ENCODE measurements at regions not wholly inside any gene's neighbourhood (a gene's known extent, or its start where the extent isn't known, plus 50 kb on each side); places are given as distances from the start of the nearest gene placed in this dataset.
A peak's percentile ranks its signal among the peaks of the same experiment; 100 is the strongest.

DNA sequence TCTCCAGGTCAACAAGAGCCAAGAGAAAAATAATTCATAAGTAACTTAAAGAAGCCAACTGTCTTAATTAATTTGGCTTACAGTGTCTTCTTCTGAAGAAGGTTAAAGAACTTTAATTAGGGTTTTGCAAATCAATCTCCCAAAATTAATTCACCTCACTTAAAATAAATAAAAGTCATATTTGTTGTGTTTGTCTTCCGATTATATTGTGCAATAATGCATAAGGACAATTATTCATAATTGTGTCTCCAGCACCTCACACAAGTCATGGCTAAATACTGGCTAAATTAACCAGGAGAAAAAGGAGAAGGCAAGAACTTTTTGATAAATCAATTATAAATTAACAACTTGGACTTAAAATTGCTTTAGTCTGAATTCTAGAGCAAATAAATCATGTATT is 899.0 kb upstream of the NR2F2 start:
- Histone ChIP-seq H3K36me3 (replicated peaks in 1 of 2; ENCODE audit: insufficient read depth in 1 of 2, low read depth in 2 of 2) (no peaks in the 10 kb centered on the region), H3K4me3 (no peak overlapping the region), H3K9me3 (no peaks in the 10 kb centered on the region), H3K27me3 (no peaks in the 10 kb centered on the region), H3K4me1 (no peaks in the 10 kb centered on the region), H3K27ac (no peak overlapping the region)
- ATAC-seq (no peak), DNase-seq (no peak)
- intact Hi-C loops (cut with DNase I), result no loop called here
- no peak for TF ChIP-seq POLR2A (IDR thresholded peaks at IDR 0.05)
- no peak for TF ChIP-seq CTCF (IDR thresholded peaks at IDR 0.05)
- WGBS, 2 donors, result 38 to 44% methylated on average over 1 of the region's 1 CpG

GRCh38 chr15:95432878-95433405 is 897.6 kb upstream of the NR2F2 start:
- TF ChIP-seq CTCF (IDR thresholded peaks at IDR 0.05) (no peak), POLR2A (IDR thresholded peaks at IDR 0.05) (no peak)
- ATAC-seq (no peak), DNase-seq (no peak)
- Histone ChIP-seq H3K4me1 (no peaks in the 10 kb centered on the region), H3K4me3 (no peak overlapping the region), H3K27ac (no peak overlapping the region), H3K36me3 (replicated peaks in 1 of 2; ENCODE audit: insufficient read depth in 1 of 2, low read depth in 2 of 2) (no peaks in the 10 kb centered on the region), H3K9me3 (no peaks in the 10 kb centered on the region), H3K27me3 (no peaks in the 10 kb centered on the region)
- intact Hi-C loops (cut with DNase I), result no loop called here
- 28 to 38% methylated on average over 2 of the region's 2 CpGs for WGBS, 2 donors

DNA sequence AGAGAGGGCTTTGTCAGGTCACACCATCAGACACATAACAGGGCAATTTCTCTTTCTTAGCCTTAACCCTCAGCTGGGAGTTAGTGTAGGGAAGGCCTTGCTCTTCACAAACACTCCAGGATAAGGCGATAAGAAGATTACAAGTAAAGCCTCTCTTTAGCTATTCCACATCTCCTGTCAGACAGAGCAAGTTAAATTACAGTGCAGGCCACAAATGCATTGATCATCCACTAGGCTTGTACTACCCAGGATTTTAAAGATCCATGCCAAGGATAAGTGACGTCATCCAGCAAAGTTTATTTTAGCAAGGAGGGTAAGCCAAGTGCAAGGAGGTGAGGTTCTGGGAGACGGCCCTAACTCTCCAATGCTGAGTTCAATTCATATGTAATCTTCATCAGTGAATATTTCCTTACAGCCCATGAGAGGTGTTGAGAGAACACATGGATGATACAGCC is 890.6 kb upstream of the NR2F2 start:
- Histone ChIP-seq H3K27ac (no peak overlapping the region), H3K36me3 (replicated peaks in 1 of 2; ENCODE audit: insufficient read depth in 1 of 2, low read depth in 2 of 2) (no peaks in the 10 kb centered on the region), H3K4me1 (no peaks in the 10 kb centered on the region), H3K9me3 (no peaks in the 10 kb centered on the region), H3K27me3 (no peaks in the 10 kb centered on the region), H3K4me3 (no peak overlapping the region)
- intact Hi-C loops (cut with DNase I), result no loop called here
- DNase-seq, result no peak
- no peak for TF ChIP-seq POLR2A (IDR thresholded peaks at IDR 0.05)
- TF ChIP-seq CTCF (IDR thresholded peaks at IDR 0.05), result no peak
- no peak for ATAC-seq
- 49 to 59% methylated on average over 3 of the region's 3 CpGs for WGBS, 2 donors

- DNase-seq (peak in 2 of 4 donors; percentile 11 to 12), ATAC-seq (peak; percentile 33)
- Histone ChIP-seq H3K27me3 (no peaks in the 10 kb centered on the region), H3K27ac (no peak overlapping the region), H3K4me3 (no peak overlapping the region), H3K9me3 (no peaks in the 10 kb centered on the region), H3K36me3 (replicated peaks in 1 of 2; ENCODE audit: insufficient read depth in 1 of 2, low read depth in 2 of 2) (no peaks in the 10 kb centered on the region), H3K4me1 (no peaks in the 10 kb centered on the region)
- 50 to 58% methylated on average over 6 of the region's 6 CpGs for WGBS, 2 donors
- intact Hi-C loops (cut with DNase I), result no loop called here
- no peak for TF ChIP-seq CTCF (IDR thresholded peaks at IDR 0.05)
- no peak for TF ChIP-seq POLR2A (IDR thresholded peaks at IDR 0.05)
Observed at GRCh38 chr15:95440712-95441111, 889.8 kb upstream of the NR2F2 start.

- ATAC-seq, result peak; percentile 58
- peak in 1 of 4 donors; percentile 22 for DNase-seq
- no peak for TF ChIP-seq POLR2A (IDR thresholded peaks at IDR 0.05)
- TF ChIP-seq CTCF (IDR thresholded peaks at IDR 0.05), result no peak
- Histone ChIP-seq H3K4me3 (no peak overlapping the region), H3K27ac (no peak overlapping the region), H3K27me3 (no peaks in the 10 kb centered on the region), H3K4me1 (no peaks in the 10 kb centered on the region), H3K36me3 (replicated peaks in 1 of 2; ENCODE audit: insufficient read depth in 1 of 2, low read depth in 2 of 2) (no peaks in the 10 kb centered on the region), H3K9me3 (no peaks in the 10 kb centered on the region)
- intact Hi-C loops (cut with DNase I), result no loop called here
- WGBS, 2 donors, result 58 to 63% methylated on average over 7 of the region's 7 CpGs
Observed at GRCh38 chr15:95442107-95442719, 888.3 kb upstream of the NR2F2 start.

Data from body of pancreas (tissue), 4 donors.